HG03342 (cell line): ENCODE measurements at regions not wholly inside any gene's neighbourhood (a gene's known extent, or its start where the extent isn't known, plus 50 kb on each side); places are given as distances from the start of the nearest gene placed in this dataset.
"Not testable (repeated sequence)": the region's sequence is repeated elsewhere in the genome, so short reads cannot be mapped to it uniquely, and the experiment has no call there.

Experiments
- ATAC-seq: cut with Tn5 transposase; IDR thresholded peaks from one replicate; pipeline ENCODE4 v1.9.1; 2021; ENCODE audit warnings: mild to moderate bottlenecking, moderate library complexity; ENCODE audit not compliant: unreplicated experiment

DNA sequence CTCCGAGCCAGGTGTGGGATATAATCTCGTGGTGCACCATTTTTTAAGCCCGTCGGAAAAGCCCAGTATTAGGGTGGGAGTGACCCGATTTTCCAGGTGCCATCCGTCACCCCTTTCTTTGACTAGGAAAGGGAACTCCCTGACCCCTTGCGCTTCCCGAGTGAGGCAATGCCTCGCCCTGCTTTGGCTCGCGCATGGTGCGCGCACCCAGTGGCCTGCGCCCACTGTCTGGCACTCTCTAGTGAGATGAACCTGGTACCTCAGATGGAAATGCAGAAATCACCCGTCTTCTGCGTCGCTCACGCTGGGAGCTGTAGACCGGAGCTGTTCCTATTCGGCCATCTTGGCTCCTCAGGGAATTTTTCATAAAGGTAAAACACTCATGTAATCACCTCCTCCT is 63.9 kb downstream of the RWDD3 start:
- ATAC-seq, result not testable (repeated sequence)

DNA sequence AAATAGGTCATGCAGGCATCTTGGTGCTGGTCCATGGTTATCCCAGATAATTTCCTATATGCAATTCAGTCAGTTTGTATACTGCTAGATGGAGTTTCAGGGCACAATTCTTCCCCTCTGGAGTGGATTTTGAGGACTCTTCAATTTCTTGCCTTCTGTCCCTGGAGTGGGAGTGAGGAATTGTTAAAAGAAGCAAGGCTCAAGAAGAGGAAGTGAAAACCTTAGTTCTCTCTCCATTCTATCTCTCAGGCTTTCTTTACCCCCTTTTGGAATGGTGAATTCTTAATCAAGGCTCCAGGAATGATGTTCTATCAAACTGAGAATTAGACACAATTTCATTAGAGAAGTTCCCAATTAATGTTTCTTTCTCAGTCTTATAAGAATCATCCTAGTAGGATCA is 67.1 kb downstream of the RWDD3 start:
- ATAC-seq, result no peak

DNA sequence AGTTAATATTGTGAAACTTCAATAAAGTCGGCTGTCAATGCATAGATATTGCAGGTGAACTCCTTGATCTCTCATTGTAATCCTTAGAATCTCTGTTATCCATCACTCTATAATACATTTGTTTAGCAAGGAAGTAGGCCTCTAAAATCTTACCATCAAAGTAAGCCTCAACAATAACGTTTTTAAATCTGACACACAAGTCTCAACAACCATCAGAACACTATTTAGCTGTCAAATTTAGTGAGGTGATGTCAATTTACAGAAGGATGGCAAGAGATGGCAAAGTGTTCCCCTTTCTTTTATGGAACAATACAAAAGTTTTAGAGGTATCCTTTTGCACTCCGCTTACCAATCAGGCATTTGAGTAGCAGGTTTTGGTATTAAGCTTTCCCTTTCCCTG is 67.6 kb downstream of the RWDD3 start:
- ATAC-seq, result no peak

DNA sequence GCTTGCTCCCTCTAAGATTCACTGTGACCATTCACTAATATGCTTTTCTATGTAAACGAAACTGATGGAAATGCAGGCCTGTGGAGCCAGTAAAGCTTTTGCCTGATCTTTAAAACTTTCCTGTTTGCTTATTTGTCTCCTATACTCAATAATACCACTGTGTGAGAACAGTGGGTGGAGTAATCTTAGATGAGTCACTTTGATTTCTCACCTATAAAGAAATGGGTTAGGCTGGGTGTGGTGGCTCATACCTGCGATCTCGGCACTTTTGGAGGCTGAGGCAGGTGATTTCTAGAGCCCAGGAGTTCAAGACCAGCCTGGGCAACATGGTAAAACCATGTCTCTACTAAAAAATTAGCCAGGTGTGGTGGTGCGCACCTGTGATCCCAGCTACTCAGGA is 70.8 kb downstream of the RWDD3 start:
- ATAC-seq, result no peak

DNA sequence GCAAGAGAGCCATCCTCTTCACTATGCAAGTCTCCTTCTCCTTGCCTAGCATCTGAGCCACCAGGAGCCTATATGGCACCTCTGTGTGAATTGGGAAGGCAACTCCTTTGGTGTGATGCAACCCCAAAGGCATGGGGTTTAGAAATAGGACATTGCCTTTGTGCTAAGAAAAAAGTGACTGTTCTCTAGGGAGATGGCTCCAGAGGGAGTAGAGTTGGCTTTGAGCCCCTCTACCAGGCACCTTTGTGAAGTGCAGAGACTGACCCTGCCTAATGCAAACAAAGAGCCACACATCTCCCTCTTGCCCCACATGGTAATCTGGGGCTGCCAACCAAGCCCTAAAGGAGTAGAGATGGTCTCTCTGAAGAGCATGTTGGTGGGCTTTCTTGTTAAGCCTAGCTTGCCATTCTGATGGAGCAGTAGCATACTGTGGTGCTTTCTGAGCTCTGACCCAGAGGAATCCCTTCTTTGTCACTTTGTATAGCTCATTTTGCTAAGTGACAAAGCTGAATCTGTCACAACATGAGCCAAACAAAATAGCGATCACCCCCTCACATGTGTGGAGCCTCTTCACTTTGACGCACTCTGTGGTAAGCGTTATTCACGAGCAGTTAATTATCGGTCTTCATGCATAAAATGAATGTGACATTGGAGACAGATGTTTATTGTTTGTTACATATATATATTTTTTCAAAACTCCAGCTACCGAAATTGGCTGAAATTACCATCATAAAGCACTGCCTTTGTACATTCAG is 74.4 kb downstream of the RWDD3 start:
- no peak for ATAC-seq

DNA sequence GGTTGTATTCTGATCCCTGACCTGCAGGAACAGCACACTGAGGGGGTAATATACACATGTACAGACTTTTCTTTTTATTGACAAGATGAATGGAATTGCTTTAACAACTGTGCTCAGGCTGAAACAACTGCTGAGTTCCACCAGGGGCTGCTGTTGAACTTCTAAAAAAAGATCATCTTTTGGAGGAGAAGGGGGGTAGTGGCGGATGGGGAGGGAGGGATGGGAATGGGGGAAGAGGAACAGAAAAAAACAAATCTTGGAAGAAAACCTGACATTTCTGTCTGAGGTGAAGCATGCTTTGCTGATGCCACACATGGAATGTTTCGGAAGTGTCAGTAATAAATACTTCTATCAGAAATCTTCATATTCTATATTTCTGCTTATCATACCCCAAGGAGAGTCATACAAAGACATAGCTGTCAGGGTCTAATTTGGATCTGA is 75.0 kb downstream of the RWDD3 start:
- no peak for ATAC-seq

DNA sequence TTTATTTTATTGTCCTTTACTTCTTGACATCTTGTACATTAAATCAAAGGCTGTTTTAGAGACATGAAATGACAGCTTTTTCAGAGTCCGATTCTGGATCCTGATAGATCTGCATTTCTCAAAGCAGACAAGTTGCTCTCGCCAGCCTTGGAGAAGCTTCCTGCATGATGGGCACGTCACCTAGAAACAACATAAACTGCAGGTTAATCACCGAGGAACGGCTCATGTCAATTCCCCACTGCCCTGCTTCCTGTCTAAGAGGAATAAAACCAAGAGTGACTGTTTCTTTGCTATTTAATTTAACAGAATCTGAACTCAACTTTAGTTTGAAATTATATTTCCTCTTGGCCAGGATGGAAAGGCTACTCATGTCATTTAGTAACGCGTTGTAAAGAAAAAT is 77.0 kb downstream of the RWDD3 start:
- ATAC-seq, result no peak

DNA sequence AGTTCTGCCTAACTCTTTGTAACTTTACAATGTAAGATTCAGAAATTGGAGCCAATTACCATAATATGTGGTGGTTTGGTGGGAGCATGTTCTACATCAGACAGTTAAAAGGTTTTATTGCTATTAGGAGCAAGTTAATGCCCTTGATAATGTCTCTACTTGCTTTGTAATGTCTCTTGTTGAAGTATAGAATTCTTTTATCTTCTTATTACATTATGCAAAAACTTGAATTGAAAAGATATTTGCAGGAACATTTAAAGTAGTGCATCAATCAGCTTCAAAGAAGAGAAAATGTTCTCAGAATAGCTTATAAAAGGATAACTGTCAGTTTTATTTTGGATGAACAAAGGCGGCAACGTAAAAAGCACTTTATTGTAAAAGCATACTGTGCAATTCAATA is 77.8 kb downstream of the RWDD3 start:
- no peak for ATAC-seq

DNA sequence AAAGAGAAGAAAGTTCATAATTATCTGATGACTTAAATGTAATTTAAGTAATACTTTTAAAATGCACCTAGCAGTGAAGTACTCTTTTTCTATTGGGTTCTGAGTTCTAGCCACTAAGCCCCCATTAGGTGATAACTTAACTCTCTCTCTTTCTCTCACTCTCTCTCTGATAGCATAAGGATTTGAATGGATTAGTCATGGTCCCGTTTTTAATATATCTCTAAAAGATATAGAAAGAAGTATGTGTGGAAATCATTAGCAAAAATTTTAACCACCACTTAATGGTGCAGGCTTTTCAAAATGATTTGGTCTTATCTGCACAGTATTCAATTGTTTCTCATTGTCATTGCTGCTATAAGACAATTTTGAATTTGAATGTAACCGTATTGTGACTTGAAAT is 78.2 kb downstream of the RWDD3 start:
- ATAC-seq, result no peak

DNA sequence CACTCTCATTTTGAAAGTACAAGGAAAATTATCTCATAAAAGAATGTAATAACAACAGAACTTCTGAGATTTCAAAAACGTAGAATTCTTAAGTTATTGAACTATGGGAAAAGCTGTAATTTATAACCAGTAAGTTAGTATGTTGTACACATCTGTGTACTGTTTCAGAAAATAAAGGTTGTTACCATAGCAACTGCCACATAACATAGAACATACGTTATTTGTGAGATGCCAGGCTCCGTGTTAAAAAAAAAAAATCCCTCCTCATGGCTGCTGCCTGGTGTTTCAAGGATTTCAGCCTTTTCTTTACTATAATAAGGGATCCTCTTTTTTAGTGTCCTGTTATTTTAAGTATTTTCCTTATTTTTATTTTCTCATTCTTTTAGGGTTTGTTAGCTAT is 79.5 kb downstream of the RWDD3 start:
- ATAC-seq, result no peak

DNA sequence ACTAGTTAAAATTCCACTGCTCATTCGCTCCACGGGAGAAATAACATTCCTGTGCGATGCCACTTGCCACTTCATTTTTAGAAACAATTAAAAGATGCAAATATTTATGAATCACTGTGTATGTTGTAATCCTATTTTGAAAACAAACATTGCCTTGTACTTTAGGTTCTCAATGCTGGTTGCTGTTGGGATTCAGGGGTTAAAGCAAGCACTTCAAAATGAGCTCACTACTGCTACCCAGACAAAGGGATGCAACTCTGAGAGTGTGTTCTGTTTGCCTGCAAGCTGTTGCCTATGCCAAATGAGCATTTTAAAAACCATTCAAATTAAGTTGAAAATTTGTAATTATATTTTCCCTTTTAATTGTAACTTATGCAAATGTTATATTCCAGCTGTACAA is 87.5 kb downstream of the RWDD3 start:
- ATAC-seq, result no peak

DNA sequence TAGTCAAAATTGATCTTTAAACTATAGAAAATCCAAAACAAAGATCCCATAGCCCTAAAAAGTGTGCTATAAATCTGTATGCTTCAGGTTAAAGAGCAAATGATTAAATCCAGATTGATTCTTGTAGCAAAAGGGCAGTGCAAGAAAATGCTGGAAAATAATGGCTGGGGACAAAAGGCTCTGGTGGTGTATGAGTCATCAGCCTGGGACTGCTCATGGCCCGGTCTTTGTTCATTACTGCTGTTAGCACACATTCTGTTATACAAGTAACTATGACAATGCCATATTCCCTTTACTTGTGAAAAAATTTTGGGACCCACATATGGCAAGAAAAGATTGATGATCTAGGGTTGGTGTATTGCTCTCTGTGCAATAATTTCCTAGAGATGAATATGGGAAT is 89.1 kb downstream of the RWDD3 start:
- no peak for ATAC-seq

DNA sequence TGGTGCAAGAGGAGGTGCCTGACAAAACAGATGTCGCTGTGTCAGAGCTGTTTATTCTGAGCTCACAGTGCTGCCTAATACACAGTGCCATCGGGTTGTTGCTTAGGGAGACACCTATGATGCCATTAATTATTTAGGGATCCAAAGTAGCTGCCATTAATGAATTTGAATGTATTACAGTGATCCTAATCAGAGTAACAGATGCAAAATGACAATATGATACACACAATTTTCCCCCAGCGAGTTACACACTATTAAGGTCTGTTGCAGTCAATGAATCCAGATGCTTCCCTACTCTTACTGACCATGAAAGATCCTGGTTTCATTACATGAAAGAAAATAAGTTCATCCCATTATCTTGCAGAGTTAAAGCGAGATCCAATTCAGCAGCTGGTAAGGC is 91.3 kb downstream of the RWDD3 start:
- no peak for ATAC-seq

DNA sequence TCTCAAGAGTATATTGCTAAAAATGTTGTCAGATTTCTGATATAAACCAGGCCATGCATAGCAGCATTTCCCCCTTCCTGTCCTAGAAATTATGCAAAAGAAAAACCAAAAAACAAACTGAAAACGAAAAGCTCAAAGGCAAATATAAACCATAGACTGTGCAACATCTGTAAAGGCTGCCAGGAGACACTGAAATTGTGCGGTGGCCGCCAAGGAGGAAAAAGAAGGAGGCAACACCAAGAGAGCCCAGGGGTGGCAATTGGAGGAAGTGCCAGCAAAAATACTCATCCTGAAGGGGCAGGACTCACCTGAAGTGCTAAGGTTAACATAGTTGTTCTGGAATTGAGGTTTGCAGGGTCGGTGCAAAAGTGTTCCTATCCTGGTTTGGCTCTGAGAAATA is 92.0 kb downstream of the RWDD3 start:
- ATAC-seq, result no peak

DNA sequence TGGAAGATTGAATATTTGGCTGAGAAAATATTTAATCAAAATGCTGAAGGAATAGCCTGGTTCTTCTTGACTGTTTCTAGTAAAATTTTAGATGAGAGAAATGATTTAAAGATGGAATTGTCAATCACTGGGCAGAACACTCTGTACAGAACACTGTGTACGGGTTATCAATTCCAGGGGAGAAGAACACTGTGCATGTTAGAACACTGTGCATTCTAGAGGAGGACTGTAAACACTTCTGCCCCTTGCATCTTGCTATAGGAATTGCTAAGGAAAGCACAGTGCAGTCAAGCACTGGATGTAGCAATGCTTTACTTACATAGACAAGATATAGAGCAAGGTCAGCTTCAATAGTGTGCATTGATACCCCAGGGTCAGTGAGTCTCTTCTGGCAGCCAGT is 98.7 kb downstream of the RWDD3 start:
- no peak for ATAC-seq

DNA sequence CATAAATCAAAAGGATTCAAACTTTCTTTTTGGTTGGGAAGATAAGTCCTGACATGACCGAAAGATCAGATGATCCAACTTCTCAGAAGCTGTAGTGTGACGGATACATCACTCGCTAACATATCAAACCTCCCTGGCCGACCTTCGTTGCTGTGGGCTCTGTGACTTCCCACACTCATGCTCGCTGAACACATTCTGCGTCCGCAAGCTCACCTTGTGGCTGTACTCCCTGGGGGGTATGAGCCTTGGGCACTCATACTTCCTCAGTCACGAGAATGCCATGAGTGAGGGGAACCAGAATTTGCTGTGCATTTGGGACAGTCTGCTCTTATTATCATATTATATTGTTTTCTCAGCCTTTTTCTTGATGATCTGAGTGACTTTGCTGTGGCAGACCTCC is 105.4 kb downstream of the RWDD3 start:
- no peak for ATAC-seq

DNA sequence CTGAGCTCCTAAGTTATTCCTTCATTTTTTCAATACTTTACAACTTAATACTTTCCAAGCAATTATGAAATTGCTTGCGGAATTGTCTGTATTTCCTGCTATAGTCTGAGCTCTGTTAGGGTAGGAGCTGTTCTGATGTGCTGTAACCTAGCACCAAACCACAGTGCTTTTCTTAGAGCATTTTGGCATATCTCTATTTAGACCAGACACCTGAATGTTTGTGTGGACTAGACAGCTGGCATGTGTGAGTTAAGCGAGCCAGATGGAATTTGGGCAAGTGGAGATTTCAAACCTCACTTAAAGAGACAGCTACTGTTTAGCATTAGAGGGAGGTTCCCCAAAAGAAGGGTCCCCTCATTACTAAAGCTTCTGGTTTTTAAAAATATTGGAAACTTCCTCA is 106.1 kb downstream of the RWDD3 start:
- no peak for ATAC-seq

DNA sequence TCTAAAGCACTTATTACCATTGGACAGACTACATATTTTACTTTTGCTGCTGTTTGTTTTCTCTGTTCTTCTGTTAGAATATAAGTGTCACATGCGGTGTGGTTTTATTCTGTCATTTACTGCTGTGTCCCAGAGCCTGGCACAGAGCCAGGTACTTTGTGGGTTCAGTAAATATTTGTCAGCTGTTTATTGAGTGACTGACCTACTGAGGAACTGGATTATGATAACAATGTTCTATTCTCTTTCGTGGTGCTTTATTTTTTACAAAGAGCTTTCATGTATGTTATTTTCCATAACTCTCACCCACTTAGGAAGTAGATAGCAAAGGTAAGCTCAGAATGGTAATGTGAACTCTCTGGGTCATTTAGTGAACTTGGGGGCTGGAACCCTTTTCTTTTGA is 118.8 kb downstream of the RWDD3 start:
- ATAC-seq, result no peak

DNA sequence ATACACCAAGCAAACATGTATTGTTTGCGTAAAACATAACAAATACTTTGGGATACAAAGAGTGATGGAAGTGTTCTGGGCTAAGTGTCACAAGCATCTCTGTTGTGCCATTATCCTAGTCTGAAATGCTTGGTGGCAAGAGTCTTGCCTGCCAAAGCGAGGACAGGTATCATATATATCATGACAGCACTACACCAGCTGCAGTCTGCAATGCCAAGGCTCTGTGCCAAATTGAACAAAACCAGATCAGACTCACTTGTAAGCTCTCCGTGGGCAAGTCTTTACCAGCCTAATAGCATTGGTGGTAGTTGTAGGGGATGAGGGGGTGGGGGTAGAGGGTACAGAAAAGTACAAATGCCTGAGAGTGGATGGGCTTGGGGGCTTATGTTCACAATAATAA is 119.2 kb downstream of the RWDD3 start:
- ATAC-seq, result no peak

DNA sequence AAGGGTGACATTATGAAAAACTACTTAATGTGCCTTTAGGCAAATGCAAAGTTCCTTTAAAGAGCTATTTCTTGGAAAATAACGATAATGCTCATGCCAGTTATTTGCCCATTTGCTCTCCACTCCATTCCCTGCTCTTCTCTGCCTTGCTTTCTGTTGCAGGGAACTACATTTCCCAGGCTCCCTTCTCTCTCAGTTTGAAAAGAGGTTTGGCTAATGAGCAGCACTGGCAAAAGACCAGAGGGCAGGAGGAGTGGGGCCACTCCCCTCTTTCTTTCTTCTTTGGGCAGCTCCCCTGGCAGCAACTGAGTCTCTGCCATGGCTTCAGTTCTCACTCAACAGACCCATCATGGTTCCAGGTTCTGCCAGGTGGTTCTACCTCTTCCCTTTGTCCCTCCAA is 130.5 kb downstream of the RWDD3 start:
- ATAC-seq, result no peak

DNA sequence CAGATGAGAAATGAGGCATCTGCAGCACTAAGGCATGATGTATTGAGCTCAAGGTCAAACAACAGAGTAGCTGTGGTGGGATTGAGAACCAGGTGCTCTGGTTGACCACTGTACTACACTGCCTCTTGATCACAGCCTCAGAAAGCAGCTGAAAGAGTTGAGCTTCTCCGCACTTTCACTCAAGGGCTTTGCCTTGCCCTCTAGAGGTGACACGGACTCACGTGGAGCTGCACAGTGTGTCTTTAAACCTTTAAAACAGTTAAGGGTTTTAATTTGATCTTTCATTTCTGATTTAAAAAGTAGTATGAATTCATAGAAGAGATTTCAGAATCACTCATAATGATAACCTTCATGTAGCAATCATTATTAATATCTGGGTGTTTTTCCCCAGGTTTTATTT is 132.5 kb downstream of the RWDD3 start:
- ATAC-seq, result no peak

DNA sequence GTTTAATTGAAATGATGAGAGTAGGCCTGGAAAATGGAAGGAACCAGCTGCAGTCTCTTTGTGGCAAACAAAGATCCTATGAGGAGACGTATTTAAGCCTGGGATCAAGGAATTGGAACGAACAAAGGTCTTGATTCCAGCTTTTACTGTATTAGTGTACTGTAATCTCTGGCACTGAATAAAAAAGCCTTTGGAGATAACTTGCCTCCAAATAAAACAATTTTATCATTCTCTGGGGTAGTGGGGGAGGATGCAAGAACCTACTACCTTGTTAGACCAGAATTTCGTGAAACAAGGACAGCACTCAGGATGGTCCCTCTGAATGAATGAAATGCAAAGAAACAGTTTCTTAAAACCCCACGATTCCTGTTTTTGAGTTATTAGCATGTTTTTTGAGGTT is 134.2 kb downstream of the RWDD3 start:
- ATAC-seq, result no peak

DNA sequence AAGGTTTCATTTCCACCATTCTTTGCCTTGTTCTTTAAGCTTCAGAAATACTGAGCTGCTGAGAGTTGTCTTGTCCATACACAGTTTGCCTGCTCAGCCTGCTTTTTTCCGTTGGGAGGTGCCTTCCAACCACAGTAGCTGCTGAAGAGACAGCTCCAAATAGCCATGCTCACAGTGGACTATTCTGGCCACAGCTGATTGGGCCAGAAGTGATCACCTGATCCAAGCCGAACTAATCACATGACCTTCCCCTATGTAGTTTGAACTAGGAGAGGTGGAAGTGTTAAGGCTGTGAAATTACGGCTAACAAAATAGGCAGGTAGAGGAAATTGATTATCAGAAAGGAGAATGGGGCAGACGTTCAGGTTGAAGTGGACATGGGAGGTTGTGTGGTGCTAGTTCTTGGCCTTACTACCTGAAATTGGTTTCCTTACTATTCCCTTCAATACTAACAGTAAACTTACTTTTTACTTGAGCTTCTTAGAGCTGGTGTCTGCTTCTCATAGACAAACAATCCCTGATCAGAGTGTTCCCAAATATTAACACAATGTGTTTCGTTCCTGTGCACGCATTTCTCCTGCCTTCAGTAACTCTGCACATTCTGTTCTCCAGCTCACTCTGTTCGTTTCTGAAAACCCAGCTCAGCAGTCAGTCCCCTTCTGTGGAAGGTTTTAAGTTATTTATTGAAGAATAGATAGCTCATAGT is 136.1 kb downstream of the RWDD3 start:
- no peak for ATAC-seq
